Ascending aorta (tissue), 2 donors: ENCODE measurements at regions not wholly inside any gene's neighbourhood (a gene's known extent, or its start where the extent isn't known, plus 50 kb on each side); places are given as distances from the start of the nearest gene placed in this dataset.

Source experiments
- DNase-seq, 2 donors: peaks; one replicate each; pipeline ENCODE4 v3.0.0-alpha.2; 2019; ENCODE audit warnings: low spot score in 2 of 2
- H3K27ac ChIP-seq, 2 donors: fragments of 200-600 bp; sonication (generic); one replicate each; pipeline ENCODE4 v1.5.1; 2016 to 2017; ENCODE audit warnings: mild to moderate bottlenecking in 1 of 2
- H3K27me3 ChIP-seq: fragments of 200-600 bp; sonication (generic); one replicate; pipeline ENCODE4 v1.5.1; 2017
- H3K36me3 ChIP-seq, 2 donors: fragments of 200-600 bp; sonication (generic); one replicate each; pipeline ENCODE4 v1.5.1; 2016
- H3K4me1 ChIP-seq, 2 donors: fragments of 200-600 bp; sonication (generic); one replicate each; pipeline ENCODE4 v1.5.1; 2016 to 2017; ENCODE audit warnings: mild to moderate bottlenecking in 1 of 2
- H3K4me3 ChIP-seq, 2 donors: fragments of 200-600 bp; sonication (generic); one replicate each; pipeline ENCODE4 v1.5.1; 2016 to 2017; ENCODE audit warnings: mild to moderate bottlenecking in 1 of 2
- H3K9me3 ChIP-seq, 2 donors: fragments of 200-600 bp; sonication (generic); one replicate each; pipeline ENCODE4 v1.5.1; 2016
- intact Hi-C: fragments of 100-400 bp; cut with DNase I; formaldehyde crosslinking; loops from one replicate; pipeline ENCODE4 v1.15.1; 2023
- TF ChIP-seq, protein P1 (sequence below), 3 experiments: fragments of 200-600 bp in 2 of 3; fragments of 450-650 bp in 1 of 3; sonication (generic) in 2 of 3; IDR thresholded peaks; one replicate each; pipeline ENCODE4 v1.5.1; 2016 to 2019; ENCODE audit warnings: antibody characterized with exemption in 3 of 3, mild to moderate bottlenecking in 1 of 3, moderate library complexity in 1 of 3

DNA sequence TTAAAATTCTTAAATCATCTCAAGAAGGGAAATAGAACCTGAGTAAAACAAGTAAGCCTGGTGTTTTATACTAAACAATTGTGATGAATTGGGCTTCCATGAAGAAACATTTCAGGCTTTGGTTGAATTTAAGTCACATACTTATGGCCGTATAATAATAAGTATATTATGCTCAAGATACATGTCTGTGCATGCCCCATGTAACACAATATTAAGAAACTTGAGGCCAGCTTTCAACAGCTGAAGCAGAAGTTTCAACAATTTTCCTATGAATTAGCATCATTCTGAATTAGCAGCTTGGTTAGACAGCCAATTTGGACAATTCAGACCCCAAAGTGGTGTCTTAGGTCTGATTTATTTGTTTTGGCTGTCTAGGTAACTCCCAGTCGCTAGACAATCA lies 243.7 kb downstream of the MYLK4 start:
- Histone ChIP-seq H3K36me3 (no peaks in the 10 kb centered on the region), H3K27ac (no peak overlapping the region), H3K4me3 (no peak overlapping the region), H3K27me3 (no peaks in the 10 kb centered on the region), H3K9me3 (no peaks in the 10 kb centered on the region), H3K4me1 (peaks cover 0 to 6% of the 10 kb centered on the region in 2 donors)
- intact Hi-C loops: no loop called here
- no peak for DNase-seq
- TF ChIP-seq, protein P1, sequence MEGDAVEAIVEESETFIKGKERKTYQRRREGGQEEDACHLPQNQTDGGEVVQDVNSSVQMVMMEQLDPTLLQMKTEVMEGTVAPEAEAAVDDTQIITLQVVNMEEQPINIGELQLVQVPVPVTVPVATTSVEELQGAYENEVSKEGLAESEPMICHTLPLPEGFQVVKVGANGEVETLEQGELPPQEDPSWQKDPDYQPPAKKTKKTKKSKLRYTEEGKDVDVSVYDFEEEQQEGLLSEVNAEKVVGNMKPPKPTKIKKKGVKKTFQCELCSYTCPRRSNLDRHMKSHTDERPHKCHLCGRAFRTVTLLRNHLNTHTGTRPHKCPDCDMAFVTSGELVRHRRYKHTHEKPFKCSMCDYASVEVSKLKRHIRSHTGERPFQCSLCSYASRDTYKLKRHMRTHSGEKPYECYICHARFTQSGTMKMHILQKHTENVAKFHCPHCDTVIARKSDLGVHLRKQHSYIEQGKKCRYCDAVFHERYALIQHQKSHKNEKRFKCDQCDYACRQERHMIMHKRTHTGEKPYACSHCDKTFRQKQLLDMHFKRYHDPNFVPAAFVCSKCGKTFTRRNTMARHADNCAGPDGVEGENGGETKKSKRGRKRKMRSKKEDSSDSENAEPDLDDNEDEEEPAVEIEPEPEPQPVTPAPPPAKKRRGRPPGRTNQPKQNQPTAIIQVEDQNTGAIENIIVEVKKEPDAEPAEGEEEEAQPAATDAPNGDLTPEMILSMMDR (IDR thresholded peaks at IDR 0.05): no peak

DNA sequence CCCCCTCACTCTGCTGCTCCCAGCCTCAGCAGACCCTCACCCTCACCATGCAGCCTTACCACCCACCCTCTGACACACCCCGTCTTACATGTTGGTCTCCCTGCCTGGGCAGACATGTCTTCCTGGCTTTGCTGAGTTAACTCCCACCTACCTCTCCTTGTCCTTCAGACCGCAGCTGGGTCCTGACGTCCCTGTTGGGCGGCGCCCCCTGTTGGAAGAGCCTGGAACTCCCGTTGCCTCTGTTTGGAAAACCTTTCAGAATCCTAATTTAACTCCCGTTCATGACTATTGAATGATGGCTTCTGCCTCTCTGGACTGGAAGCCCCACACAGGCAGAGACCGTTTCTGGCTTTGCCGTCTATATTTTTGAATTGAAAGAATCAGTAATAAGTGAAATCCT lies 245.1 kb downstream of the MYLK4 start:
- no peak for DNase-seq
- H3K36me3 ChIP-seq: no peaks in the 10 kb centered on the region
- no peaks in the 10 kb centered on the region for H3K9me3 ChIP-seq
- no peaks in the 10 kb centered on the region for H3K27me3 ChIP-seq
- H3K27ac ChIP-seq: no peak overlapping the region
- peaks cover 0 to 6% of the 10 kb centered on the region in 2 donors for H3K4me1 ChIP-seq
- intact Hi-C loops: no loop called here
- H3K4me3 ChIP-seq: no peak overlapping the region
- TF ChIP-seq, protein P1 (IDR thresholded peaks at IDR 0.05): no peak

DNA sequence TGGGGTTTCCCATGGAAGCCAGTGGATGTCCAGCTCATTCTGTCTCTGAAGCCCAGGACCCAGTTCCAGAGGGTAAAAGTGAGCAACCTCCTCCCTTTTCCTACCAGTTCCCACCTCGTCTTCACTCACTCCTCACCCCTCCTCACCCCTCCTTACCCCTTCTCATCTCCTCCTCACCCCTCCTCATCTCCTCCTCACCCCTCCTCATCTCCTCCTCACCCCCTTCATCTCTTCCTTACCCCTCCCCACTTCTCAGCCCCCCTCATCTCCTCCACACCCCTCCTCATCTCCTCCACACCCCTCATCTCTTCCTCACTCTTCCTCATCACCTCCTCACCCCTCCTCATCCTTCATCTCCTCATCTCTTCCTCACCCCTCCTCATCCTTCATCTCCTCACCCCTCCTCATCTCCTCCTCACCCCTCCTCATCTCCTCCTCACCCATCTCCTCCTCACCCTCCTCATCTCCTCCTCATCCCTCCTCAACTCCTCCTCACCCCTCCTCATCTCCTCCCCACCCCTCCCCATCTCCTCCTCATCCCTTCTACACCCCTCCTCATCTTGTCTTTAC lies 246.1 kb downstream of the MYLK4 start:
- H3K27me3 ChIP-seq: no peaks in the 10 kb centered on the region
- H3K27ac ChIP-seq: no peak overlapping the region
- no peaks in the 10 kb centered on the region for H3K36me3 ChIP-seq
- intact Hi-C loops: loop anchor here (5.0 kb wide), 1 partner anchor 73 kb away; no protein-coding TSS in a partner anchor
- DNase-seq: no peak
- TF ChIP-seq, protein P1 (IDR thresholded peaks at IDR 0.05): no peak
- H3K9me3 ChIP-seq: no peaks in the 10 kb centered on the region
- no peak overlapping the region for H3K4me3 ChIP-seq
- H3K4me1 ChIP-seq: peaks cover 0 to 6% of the 10 kb centered on the region in 2 donors

DNA sequence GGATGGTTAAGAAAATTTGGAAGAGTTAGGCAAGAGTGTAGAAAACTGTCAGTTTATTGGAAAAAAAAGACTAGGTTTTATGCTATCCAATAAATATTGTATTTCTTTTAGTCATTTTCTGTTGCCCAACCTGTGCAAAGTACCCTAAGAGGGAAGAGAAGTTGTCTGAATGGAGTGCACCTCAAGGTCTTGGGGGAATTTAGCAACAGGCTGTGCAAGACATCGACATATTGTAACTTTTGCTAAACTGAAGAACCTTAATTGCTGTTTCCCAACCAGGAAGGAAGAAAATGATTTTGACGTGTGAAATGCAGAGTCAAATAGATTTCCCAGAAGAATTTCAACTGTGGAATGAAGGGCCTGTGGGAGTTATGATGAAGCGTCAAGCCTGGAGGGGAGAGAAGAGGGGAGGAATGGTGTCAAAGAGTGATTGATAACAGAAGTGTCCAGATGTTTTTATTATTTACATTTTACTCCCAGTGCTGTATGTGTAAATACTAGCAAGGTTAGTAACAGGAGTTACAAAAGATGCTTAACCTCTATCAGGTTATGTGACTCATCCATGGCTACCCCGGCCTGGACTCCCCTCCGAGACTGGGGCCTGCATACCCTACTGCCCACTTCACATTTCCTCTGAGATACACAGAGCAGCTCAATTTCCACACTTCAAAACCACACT lies 246.8 kb downstream of the MYLK4 start:
- Histone ChIP-seq H3K27ac (no peak overlapping the region), H3K9me3 (no peaks in the 10 kb centered on the region), H3K4me3 (no peak overlapping the region), H3K27me3 (no peaks in the 10 kb centered on the region), H3K36me3 (no peaks in the 10 kb centered on the region), H3K4me1 (peaks cover 0 to 6% of the 10 kb centered on the region in 2 donors)
- no peak for DNase-seq
- TF ChIP-seq, protein P1 (IDR thresholded peaks at IDR 0.05): no peak
- intact Hi-C loops: loop anchor here (5.0 kb wide), 1 partner anchor 73 kb away; no protein-coding TSS in a partner anchor

DNA sequence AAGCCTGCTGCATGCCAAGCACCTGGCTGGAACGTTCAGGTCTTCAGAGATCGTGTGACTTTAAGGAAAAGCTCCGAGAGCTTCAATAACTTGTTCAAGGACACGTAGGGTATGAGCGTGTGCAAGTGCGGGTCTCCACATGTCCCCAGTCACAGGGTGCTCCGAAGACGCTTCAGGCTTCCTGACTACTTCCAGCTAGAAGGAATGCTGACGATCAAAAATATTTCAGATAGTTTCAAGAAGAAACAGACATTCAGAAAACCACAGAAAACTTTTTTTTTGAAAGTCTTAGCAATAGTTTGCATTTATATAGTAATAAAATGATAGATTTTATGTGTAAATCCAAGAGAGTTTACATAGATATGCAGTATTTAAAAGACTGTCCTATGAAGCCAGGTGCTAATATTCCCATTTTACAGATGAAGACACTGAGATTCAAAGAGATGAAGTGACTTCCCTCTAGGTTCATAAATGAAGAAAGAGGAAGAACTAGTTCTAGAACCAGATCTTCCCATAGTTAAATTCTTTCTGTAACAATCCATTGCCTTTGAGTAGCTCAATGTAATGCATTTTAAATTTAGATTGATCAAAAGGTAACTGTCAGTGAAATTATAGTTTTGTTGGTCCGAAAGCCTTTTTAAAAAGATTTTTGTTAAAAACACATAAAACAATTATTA lies 247.6 kb downstream of the MYLK4 start:
- TF ChIP-seq, protein P1 (IDR thresholded peaks at IDR 0.05): no peak
- Histone ChIP-seq H3K27me3 (no peaks in the 10 kb centered on the region), H3K4me3 (no peak overlapping the region), H3K36me3 (no peaks in the 10 kb centered on the region), H3K27ac (no peak overlapping the region), H3K9me3 (no peaks in the 10 kb centered on the region), H3K4me1 (peaks cover 0 to 6% of the 10 kb centered on the region in 2 donors)
- intact Hi-C loops: loop anchor here (5.0 kb wide), 1 partner anchor 74 kb away; no protein-coding TSS in a partner anchor
- no peak for DNase-seq
